VCaP (cell line): ENCODE measurements at regions not wholly inside any gene's neighbourhood (a gene's known extent, or its start where the extent isn't known, plus 50 kb on each side); places are given as distances from the start of the nearest gene placed in this dataset.

ENCODE experiments used
- H3K27ac ChIP-seq: fragments of 450-650 bp; 2 replicates; pipeline ENCODE4 v1.5.1; 2017
- TF ChIP-seq, protein P1 (sequence below): fragments of 450-650 bp; conservative IDR thresholded peaks from 2 replicates; pipeline ENCODE4 v1.5.1; 2017; ENCODE audit warnings: mild to moderate bottlenecking, moderate library complexity

DNA sequence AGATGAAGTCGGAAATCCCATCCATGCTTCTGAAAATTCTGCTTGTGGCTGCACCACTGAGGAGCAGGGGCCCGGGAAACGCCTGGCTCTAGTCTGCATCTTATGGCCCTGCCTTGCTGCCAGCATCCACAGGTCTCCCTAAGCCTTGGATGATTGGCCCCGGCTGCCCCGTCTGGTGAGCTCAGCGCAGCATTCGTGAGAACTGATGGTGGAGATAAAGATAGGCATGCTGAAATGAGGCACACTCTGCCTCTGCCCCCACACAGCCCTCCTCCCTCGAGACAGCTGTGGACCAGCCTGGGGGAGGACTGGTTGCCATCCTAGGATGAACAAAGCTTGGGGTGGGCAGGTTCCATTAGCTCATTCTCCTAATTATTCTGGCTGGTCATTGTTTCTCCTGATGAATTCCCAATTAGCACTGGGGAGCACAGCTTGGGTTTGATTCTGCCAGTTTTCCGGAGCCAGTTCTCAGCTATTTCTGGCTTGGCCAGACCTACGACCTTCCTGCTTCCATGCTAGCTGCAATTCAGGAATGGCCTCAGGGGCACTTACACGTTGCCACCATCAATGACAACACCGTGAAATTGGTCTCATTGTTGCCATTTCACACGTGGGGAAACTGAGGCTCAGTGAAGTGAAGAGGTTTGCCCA is 62.8 kb upstream of the CPEB4 start:
- TF ChIP-seq, protein P1, sequence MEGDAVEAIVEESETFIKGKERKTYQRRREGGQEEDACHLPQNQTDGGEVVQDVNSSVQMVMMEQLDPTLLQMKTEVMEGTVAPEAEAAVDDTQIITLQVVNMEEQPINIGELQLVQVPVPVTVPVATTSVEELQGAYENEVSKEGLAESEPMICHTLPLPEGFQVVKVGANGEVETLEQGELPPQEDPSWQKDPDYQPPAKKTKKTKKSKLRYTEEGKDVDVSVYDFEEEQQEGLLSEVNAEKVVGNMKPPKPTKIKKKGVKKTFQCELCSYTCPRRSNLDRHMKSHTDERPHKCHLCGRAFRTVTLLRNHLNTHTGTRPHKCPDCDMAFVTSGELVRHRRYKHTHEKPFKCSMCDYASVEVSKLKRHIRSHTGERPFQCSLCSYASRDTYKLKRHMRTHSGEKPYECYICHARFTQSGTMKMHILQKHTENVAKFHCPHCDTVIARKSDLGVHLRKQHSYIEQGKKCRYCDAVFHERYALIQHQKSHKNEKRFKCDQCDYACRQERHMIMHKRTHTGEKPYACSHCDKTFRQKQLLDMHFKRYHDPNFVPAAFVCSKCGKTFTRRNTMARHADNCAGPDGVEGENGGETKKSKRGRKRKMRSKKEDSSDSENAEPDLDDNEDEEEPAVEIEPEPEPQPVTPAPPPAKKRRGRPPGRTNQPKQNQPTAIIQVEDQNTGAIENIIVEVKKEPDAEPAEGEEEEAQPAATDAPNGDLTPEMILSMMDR = no peak
- peak overlapping the region; percentile 85 for H3K27ac ChIP-seq

DNA sequence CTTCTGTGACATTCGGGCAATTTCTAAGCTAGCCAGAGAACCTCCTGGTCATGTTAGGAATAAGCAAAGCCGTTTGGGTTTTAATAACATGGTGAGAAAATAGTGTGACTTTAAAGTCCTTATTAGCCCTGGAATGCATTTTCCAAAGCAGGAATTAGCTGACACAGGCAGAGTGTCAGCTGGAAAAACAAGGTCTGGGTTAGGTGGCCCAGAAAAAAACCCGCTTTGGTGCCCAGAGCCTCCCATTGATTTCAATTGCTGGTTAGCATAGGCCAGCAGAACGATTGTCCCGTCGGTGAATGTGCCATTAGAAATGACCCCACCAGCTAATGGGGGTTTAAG is 62.1 kb upstream of the CPEB4 start:
- H3K27ac ChIP-seq = no peak overlapping the region
- TF ChIP-seq, protein P1 = no peak

DNA sequence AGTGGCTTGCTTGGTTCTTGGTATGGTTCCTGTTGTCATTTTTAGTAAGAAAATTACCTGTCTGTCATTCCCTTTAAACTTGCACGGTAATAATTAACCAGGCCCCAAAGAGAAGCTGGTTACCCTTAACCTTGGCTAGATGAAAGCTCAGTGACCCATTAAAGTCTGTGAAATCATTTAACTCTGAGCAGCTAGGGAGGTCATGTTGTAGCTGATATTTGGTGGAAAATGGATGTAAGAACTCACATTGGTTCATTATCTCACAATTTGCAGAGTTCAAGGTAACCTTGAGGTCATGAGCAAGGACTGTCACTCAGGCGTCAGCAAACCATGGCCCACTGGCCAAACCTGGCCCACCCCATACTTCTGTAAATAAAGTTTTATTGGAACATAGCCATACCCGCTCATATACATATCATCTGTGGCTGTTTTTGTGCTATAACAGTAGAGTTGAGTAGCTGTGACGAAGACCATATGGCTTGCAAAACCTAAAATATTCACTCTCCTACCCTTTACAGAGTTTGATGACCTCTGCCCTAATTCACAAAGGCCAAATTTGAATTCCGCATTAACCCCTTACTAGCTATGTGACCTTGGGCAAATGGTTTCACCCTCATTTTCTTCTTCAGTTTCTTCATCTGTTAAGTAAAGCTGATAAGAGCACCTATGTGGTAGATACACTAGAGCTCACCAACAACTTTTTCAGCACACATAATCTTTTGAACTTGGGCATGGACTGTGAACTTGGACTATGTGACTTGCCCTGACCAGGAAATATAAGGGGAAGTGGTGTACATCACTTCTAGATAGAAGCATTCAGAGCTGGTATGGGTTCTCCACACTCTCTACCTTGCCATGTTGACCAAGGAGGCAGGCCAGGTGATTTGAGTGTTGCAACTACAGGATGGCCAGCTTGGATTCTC is 61.5 kb upstream of the CPEB4 start:
- H3K27ac ChIP-seq = no peak overlapping the region
- TF ChIP-seq, protein P1 = no peak

DNA sequence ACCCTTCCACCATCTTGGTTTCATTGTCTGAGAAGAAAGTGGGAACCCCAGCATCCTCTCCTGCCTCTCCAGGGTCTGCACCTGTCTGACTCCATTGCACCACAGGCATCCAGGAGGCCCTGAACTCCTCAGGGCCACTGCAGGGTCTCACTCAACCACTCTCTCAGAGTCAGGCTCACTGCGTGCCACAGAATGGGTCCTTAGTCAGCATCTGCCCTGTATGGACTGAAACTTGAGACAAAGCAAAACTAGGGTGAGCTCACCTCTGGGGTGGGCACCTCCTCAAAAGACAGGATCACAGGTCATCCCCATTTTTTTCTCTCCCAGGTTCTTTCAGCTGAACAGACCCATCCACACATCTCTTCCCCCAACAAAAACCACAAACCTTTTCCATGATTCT is 59.2 kb upstream of the CPEB4 start:
- H3K27ac ChIP-seq = peak overlapping the region; percentile 38; the same call in 1 of the 2 replicates
- TF ChIP-seq, protein P1 = no peak

DNA sequence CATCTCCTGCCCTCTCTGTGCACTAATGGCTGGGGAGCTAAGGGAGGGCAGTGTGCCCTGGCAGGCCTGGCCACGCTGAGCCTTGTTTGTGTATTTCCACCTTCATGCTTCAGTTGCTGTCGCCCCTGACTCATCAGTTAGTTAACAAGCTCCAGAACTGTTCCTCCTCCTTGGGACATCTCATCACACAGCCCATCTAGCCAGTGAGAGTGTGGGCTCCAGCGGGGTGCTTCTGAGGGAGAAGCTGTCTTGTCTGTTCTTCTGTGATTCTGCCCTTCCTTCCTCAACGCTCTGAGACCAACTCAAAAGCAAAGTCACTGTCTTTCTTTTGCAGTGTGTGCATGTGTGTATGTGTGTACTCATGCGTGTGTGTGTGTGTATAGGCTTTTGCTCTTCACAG is 58.3 kb upstream of the CPEB4 start:
- TF ChIP-seq, protein P1 = no peak
- H3K27ac ChIP-seq = peak overlapping the region; percentile 38

DNA sequence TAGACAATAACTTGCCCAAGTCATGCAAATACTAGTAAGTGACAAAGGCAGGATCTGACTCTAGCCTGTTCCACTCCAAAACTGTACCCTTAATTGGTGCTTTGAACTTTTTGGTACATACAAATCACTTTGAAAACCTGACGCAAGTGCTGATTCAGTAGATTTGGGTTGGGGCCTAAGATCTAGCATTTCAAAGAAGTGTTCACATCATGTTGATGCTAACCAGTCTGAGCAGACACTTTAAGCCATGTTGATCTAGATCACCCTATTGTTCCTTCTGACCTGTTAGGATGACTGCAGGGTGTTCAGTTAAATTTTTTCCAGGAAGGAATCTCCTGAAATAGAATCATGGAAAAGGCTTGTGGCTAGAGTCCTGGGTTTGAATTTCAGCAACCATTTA is 57.7 kb upstream of the CPEB4 start:
- TF ChIP-seq, protein P1 = no peak
- no peak overlapping the region for H3K27ac ChIP-seq

DNA sequence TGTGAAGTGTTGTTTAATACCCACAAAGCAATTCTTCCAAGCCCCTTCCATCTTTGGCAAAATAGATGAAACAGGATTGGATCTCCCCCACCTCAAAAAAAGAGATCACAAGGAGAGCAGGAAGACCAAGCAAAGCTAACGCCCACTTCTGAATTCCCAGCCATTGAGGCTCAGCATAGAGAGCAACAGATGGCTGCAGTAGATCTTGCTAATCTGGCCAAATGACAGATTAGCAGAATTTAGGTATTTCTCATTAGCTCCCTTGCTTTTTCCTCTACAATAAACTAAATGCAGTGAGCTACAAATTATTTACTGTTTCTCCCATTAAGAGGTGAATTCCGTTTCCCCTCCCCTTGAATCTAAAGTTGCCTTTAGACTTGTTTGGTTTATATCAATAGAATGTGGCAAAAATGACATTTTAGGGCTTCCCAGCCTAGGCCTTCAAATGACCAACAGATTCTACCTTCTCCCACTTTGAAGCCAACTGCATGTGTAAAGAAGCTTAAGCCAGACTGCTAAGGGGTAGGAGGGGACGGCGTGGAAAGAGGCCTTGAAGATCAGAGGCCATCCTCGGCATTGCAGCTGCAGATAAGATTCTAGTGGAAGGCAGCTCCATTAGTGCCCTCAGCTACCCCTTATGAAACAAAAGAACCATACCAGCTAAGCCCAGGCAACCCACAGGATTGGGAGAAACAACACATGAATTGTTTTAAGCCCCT is 56.8 kb upstream of the CPEB4 start:
- TF ChIP-seq, protein P1 = no peak
- no peak overlapping the region for H3K27ac ChIP-seq
